Loucy (cell line): ENCODE measurements at regions not wholly inside any gene's neighbourhood (a gene's known extent, or its start where the extent isn't known, plus 50 kb on each side); places are given as distances from the start of the nearest gene placed in this dataset.

Experiments used
- H2AFZ ChIP-seq: fragments of 200-600 bp; sonication (generic); 2 replicates; pipeline ENCODE4 v1.6.0; 2016; ENCODE audit warnings: antibody characterized with exemption, mild to moderate bottlenecking, low read length, moderate library complexity
- H3F3A ChIP-seq: fragments of 200-600 bp; 2 replicates; pipeline ENCODE4 v1.6.0; 2016; ENCODE audit warnings: antibody characterized with exemption, low read depth, mild to moderate bottlenecking
- H3K27me3 ChIP-seq: fragments of 200-600 bp; sonication (generic); 2 replicates; pipeline ENCODE4 v1.6.1; 2014; ENCODE audit warnings: low read length, mild to moderate bottlenecking; ENCODE audit not compliant: insufficient read depth, poor library complexity, severe bottlenecking
- H3K36me3 ChIP-seq: fragments of 200-600 bp; sonication (generic); 2 replicates; pipeline ENCODE4 v1.6.1; 2016; ENCODE audit warnings: low read length; ENCODE audit not compliant: insufficient read depth
- H3K4me1 ChIP-seq: fragments of 200-600 bp; sonication (generic); 2 replicates; pipeline ENCODE4 v1.5.1; 2014; ENCODE audit warnings: low read length, mild to moderate bottlenecking; ENCODE audit not compliant: insufficient read depth, poor library complexity, severe bottlenecking
- H3K4me2 ChIP-seq: fragments of 200-600 bp; sonication (generic); 2 replicates; pipeline ENCODE4 v1.6.0; 2014; ENCODE audit warnings: antibody characterized with exemption, low read length, low read depth, mild to moderate bottlenecking; ENCODE audit not compliant: poor library complexity, severe bottlenecking
- H3K4me3 ChIP-seq: fragments of 200-600 bp; sonication (generic); 2 replicates; pipeline ENCODE4 v1.5.1; 2014; ENCODE audit warnings: low read length, mild to moderate bottlenecking, mixed read lengths; ENCODE audit not compliant: poor library complexity, severe bottlenecking
- H3K79me2 ChIP-seq: fragments of 200-600 bp; sonication (generic); 2 replicates; pipeline ENCODE4 v1.6.1; 2014; ENCODE audit warnings: low read length; ENCODE audit not compliant: insufficient read depth
- H3K9ac ChIP-seq: fragments of 200-600 bp; sonication (generic); 2 replicates; pipeline ENCODE4 v1.6.0; 2014; ENCODE audit warnings: mild to moderate bottlenecking, low read depth, low read length, moderate library complexity; ENCODE audit not compliant: poor library complexity, severe bottlenecking
- H3K9me2 ChIP-seq: fragments of 200-600 bp; sonication (generic); replicated peaks from 2 replicates; pipeline ENCODE4 v1.6.1; 2016; ENCODE audit warnings: low read depth, low read length, mixed read lengths
- H3K9me3 ChIP-seq: fragments of 200-600 bp; sonication (generic); 2 replicates; pipeline ENCODE4 v1.6.1; 2014; ENCODE audit warnings: mild to moderate bottlenecking, antibody characterized with exemption, low read length, low read depth; ENCODE audit not compliant: insufficient read depth
- H4K20me1 ChIP-seq: fragments of 200-600 bp; sonication (generic); 2 replicates; pipeline ENCODE4 v1.6.0; 2014; ENCODE audit warnings: antibody characterized with exemption, low read length, mild to moderate bottlenecking; ENCODE audit not compliant: insufficient read depth, poor library complexity, severe bottlenecking
- EZH2phosphoT487 ChIP-seq: fragments of 200-600 bp; IDR thresholded peaks from 2 replicates; pipeline ENCODE4 v1.6.1; 2018; ENCODE audit warnings: antibody characterized with exemption, mild to moderate bottlenecking, moderate library complexity, borderline replicate concordance
- TF ChIP-seq, protein P1 (sequence below): fragments of 200-600 bp; sonication (generic); conservative IDR thresholded peaks from 2 replicates; pipeline ENCODE4 v1.5.1; 2014; ENCODE audit warnings: mild to moderate bottlenecking, antibody characterized with exemption, low read length

DNA sequence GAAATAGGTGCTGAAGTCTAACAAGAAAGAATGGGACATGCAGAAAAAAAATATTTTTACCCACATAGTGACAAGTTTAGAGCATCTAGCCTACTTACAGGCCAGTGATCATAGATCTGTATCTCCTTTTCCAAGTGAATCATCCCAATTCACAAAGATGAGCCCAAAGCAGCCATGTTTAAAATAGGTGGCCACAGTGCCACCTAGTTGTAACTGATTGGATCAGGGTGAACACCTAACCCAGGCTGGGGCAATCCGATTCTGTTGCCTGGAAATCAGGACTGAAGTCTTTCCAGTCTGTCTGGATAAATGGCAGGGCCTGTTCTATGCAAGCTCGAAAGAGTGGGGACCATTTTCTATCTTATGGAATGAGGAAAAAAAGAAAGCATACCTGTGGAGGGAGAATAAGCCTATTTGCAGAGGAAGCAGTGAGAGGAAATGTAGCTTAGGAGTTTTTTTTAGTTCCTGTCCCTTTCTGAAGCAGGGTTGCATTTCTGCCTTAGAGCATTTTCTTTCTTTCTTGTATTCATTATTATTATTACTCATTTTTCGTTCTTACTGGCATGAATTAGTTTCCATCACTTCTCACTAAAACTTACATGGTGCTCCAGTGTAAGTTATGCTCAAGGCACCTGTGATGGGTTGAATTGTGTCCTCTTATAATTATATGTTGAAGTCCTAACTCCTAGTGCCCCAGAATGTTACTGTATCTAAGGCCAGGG is 113.2 kb upstream of the RAG2 start:
- Histone ChIP-seq H3K4me3 (no peak overlapping the region), H3K79me2 (no peaks in the 10 kb centered on the region), H3K36me3 (no peaks in the 10 kb centered on the region), H3K9me3 (no peaks in the 10 kb centered on the region), H3F3A (no peaks in the 10 kb centered on the region), H3K4me1 (peaks cover 5% of the 10 kb centered on the region), H3K9me2 (no peaks in the 10 kb centered on the region), H3K9ac (no peak overlapping the region), H3K4me2 (no peak overlapping the region), H2AFZ (peak overlapping the region; percentile 26; the same call in 1 of the 2 replicates), H4K20me1 (no peaks in the 10 kb centered on the region), H3K27me3 (no peaks in the 10 kb centered on the region)
- no peak for TF ChIP-seq EZH2phosphoT487
- TF ChIP-seq, protein P1, sequence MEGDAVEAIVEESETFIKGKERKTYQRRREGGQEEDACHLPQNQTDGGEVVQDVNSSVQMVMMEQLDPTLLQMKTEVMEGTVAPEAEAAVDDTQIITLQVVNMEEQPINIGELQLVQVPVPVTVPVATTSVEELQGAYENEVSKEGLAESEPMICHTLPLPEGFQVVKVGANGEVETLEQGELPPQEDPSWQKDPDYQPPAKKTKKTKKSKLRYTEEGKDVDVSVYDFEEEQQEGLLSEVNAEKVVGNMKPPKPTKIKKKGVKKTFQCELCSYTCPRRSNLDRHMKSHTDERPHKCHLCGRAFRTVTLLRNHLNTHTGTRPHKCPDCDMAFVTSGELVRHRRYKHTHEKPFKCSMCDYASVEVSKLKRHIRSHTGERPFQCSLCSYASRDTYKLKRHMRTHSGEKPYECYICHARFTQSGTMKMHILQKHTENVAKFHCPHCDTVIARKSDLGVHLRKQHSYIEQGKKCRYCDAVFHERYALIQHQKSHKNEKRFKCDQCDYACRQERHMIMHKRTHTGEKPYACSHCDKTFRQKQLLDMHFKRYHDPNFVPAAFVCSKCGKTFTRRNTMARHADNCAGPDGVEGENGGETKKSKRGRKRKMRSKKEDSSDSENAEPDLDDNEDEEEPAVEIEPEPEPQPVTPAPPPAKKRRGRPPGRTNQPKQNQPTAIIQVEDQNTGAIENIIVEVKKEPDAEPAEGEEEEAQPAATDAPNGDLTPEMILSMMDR: peak; percentile 59
